WTC11 (cell line): ENCODE measurements at regions not wholly inside any gene's neighbourhood (a gene's known extent, or its start where the extent isn't known, plus 50 kb on each side); places are given as distances from the start of the nearest gene placed in this dataset.

Experiments used
- ESRRA ChIP-seq: sonication (generic); formaldehyde crosslinking; IDR thresholded peaks from 2 replicates; pipeline ENCODE4 v1.8.1; 2022; ENCODE audit warnings: mild to moderate bottlenecking, missing genetic modification reagents, borderline replicate concordance
- ETV6 ChIP-seq: sonication (generic); formaldehyde crosslinking; IDR thresholded peaks from 2 replicates; pipeline ENCODE4 v1.8.1; 2022; ENCODE audit warnings: mild to moderate bottlenecking, missing genetic modification reagents
- IRF2 ChIP-seq: sonication (generic); formaldehyde crosslinking; IDR thresholded peaks from 2 replicates; pipeline ENCODE4 v1.8.0; 2022; ENCODE audit warnings: low read depth, missing genetic modification reagents, borderline replicate concordance
- TEAD4 ChIP-seq: sonication (generic); formaldehyde crosslinking; IDR thresholded peaks from 2 replicates; pipeline ENCODE4 v1.8.0; 2022; ENCODE audit warnings: mild to moderate bottlenecking, missing genetic modification reagents
- TF ChIP-seq, protein P1 (sequence below): sonication (generic); formaldehyde crosslinking; IDR thresholded peaks from 2 replicates; pipeline ENCODE4 v1.8.1; 2023; ENCODE audit warnings: mild to moderate bottlenecking, missing genetic modification reagents, moderate library complexity
- TF ChIP-seq, protein P2 (sequence below): sonication (generic); formaldehyde crosslinking; IDR thresholded peaks from 2 replicates; pipeline ENCODE4 v1.8.1; 2022; ENCODE audit warnings: low read depth, mild to moderate bottlenecking, moderate library complexity, missing genetic modification reagents, borderline replicate concordance
- TF ChIP-seq, protein P3 (sequence below): fragments of 200-600 bp; IDR thresholded peaks from 2 replicates; pipeline ENCODE4 v1.8.0; 2022; ENCODE audit warnings: antibody characterized with exemption
- TF ChIP-seq, protein P4 (sequence below): sonication (generic); formaldehyde crosslinking; IDR thresholded peaks from 2 replicates; pipeline ENCODE4 v1.8.1; 2023; ENCODE audit warnings: mild to moderate bottlenecking, missing genetic modification reagents

DNA sequence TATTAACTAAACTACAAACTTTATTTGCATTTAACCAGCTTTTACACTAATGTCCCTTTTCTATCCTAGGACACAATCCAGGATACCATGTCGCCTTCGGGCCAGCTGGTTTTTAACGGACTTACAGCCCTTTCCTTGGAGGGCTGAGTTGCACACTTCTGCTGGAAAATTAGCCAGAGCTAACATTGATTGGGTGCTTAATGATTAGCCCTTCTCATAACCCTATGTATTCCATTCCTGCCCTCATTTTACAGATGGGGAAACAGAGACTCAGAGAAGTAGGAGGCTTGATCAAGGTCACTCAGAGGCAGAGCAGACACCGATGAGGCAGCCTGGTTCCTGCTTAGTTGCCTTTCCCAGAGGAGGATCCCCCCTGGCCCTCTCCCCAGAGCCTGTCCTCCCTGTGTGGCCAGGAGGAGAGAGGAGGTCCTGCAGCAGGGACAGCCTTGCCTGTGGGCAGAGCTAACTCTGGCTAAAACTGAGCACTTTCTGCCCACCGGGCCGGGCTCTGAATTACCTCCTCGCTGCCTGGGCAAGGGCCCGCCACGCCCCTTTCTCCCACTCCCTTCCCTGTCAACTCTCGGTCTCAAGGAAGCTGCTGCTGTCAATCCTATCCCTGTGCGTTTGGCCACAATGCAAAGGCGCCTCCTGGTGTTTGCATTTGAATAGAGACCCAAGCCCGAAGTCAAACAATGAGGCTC is 59.6 kb upstream of the PAX6 start:
- TF ChIP-seq, protein P1, sequence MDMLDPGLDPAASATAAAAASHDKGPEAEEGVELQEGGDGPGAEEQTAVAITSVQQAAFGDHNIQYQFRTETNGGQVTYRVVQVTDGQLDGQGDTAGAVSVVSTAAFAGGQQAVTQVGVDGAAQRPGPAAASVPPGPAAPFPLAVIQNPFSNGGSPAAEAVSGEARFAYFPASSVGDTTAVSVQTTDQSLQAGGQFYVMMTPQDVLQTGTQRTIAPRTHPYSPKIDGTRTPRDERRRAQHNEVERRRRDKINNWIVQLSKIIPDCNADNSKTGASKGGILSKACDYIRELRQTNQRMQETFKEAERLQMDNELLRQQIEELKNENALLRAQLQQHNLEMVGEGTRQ, result no peak
- TF ChIP-seq ETV6 (CRISPR knock-in tag), result peak; percentile 87
- no peak for TF ChIP-seq TEAD4 (CRISPR knock-in tag)
- TF ChIP-seq, protein P2, sequence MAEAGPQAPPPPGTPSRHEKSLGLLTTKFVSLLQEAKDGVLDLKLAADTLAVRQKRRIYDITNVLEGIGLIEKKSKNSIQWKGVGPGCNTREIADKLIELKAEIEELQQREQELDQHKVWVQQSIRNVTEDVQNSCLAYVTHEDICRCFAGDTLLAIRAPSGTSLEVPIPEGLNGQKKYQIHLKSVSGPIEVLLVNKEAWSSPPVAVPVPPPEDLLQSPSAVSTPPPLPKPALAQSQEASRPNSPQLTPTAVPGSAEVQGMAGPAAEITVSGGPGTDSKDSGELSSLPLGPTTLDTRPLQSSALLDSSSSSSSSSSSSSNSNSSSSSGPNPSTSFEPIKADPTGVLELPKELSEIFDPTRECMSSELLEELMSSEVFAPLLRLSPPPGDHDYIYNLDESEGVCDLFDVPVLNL (CRISPR knock-in tag), result no peak
- TF ChIP-seq, protein P3, sequence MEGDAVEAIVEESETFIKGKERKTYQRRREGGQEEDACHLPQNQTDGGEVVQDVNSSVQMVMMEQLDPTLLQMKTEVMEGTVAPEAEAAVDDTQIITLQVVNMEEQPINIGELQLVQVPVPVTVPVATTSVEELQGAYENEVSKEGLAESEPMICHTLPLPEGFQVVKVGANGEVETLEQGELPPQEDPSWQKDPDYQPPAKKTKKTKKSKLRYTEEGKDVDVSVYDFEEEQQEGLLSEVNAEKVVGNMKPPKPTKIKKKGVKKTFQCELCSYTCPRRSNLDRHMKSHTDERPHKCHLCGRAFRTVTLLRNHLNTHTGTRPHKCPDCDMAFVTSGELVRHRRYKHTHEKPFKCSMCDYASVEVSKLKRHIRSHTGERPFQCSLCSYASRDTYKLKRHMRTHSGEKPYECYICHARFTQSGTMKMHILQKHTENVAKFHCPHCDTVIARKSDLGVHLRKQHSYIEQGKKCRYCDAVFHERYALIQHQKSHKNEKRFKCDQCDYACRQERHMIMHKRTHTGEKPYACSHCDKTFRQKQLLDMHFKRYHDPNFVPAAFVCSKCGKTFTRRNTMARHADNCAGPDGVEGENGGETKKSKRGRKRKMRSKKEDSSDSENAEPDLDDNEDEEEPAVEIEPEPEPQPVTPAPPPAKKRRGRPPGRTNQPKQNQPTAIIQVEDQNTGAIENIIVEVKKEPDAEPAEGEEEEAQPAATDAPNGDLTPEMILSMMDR, result 0 out of 2 replicates have a peak, but pooled peaks have one; percentile 39
- TF ChIP-seq, protein P4, sequence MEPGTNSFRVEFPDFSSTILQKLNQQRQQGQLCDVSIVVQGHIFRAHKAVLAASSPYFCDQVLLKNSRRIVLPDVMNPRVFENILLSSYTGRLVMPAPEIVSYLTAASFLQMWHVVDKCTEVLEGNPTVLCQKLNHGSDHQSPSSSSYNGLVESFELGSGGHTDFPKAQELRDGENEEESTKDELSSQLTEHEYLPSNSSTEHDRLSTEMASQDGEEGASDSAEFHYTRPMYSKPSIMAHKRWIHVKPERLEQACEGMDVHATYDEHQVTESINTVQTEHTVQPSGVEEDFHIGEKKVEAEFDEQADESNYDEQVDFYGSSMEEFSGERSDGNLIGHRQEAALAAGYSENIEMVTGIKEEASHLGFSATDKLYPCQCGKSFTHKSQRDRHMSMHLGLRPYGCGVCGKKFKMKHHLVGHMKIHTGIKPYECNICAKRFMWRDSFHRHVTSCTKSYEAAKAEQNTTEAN (CRISPR knock-in tag), result no peak
- TF ChIP-seq ESRRA, result no peak
- TF ChIP-seq IRF2, result no peak
